Caco-2 (cell line): ENCODE measurements at regions not wholly inside any gene's neighbourhood (a gene's known extent, or its start where the extent isn't known, plus 50 kb on each side); places are given as distances from the start of the nearest gene placed in this dataset.
"Not testable (repeated sequence)": the region's sequence is repeated elsewhere in the genome, so short reads cannot be mapped to it uniquely, and the experiment has no call there.

Experiments
- BruUV-seq: library from RNA; stranded (reverse); fragments of 400-500 nt; replicated peaks from 2 replicates; lab custom pipeline; 2021; lab: Mats Ljungman, UMichigan
- CTCF ChIA-PET: fragments of 300-600 bp; sonication (Branson Sonifier 250); formaldehyde crosslinking; loops from one replicate; lab custom pipeline; 2022; ENCODE audit warnings: antibody characterized with exemption; lab: Charles Lee
- POLR2A ChIA-PET: fragments of 300-600 bp; sonication (Branson Sonifier 250); formaldehyde crosslinking; loops from one replicate; lab custom pipeline; 2022; ENCODE audit warnings: antibody characterized with exemption; lab: Charles Lee
- DNase-seq, 2 experiments: peaks; one replicate each; pipeline versions ENCODE4 v3.0.0 to v3.0.0-alpha.2; 2020 to 2022
- H3K27me3 ChIP-seq: replicated peaks from 2 replicates; pipeline ENCODE4 v1.6.0; 2011; ENCODE audit warnings: low read length; ENCODE audit not compliant: control insufficient read depth, insufficient read depth
- H3K36me3 ChIP-seq: 2 replicates; pipeline ENCODE4 v1.5.1; 2011; ENCODE audit warnings: low read length; ENCODE audit not compliant: control insufficient read depth, insufficient read depth
- H3K4me1 ChIP-seq: fragments of 250-450 bp; sonication (Bioruptor Pico); 2 replicates; pipeline ENCODE4 v1.5.1; 2020; ENCODE audit warnings: mild to moderate bottlenecking
- H3K4me3 ChIP-seq: 2 replicates; pipeline ENCODE4 v1.5.1; 2011; ENCODE audit warnings: low read depth, mild to moderate bottlenecking, control low read depth, low read length
- H3K9me3 ChIP-seq: fragments of 250-450 bp; sonication (Bioruptor Pico); 2 replicates; pipeline ENCODE4 v1.5.1; 2020; ENCODE audit warnings: mild to moderate bottlenecking, moderate library complexity
- H3K27ac Mint-ChIP-seq: one replicate; pipeline ENCODE4 v1.8.0; 2022; ENCODE audit warnings: mixed read lengths; ENCODE audit not compliant: unreplicated experiment
- H3K27me3 Mint-ChIP-seq: one replicate; pipeline ENCODE4 v1.8.0; 2022; ENCODE audit warnings: mixed read lengths; ENCODE audit not compliant: insufficient read depth, unreplicated experiment
- H3K36me3 Mint-ChIP-seq: one replicate; pipeline ENCODE4 v1.8.0; 2022; ENCODE audit warnings: mild to moderate bottlenecking, mixed read lengths; ENCODE audit not compliant: insufficient read depth, unreplicated experiment
- H3K4me1 Mint-ChIP-seq: one replicate; pipeline ENCODE4 v1.8.0; 2022; ENCODE audit warnings: low read depth, mixed read lengths; ENCODE audit not compliant: unreplicated experiment
- H3K4me3 Mint-ChIP-seq: one replicate; pipeline ENCODE4 v1.8.0; 2022; ENCODE audit warnings: mild to moderate bottlenecking, moderate library complexity, mixed read lengths; ENCODE audit not compliant: unreplicated experiment
- H3K9me3 Mint-ChIP-seq: one replicate; pipeline ENCODE4 v1.8.0; 2022; ENCODE audit warnings: mixed read lengths; ENCODE audit not compliant: unreplicated experiment
- intact Hi-C: fragments of 100-400 bp; cut with micrococcal nuclease; formaldehyde crosslinking; loops from one replicate; pipeline ENCODE4 v1.10.0; 2022; ENCODE audit not compliant: unreplicated experiment
- TF ChIP-seq, protein P1 (sequence below), 2 experiments: fragments of 200-600 bp in 1 of 2; IDR thresholded peaks; 1 replicate in 1 of 2; 2 replicates in 1 of 2; pipeline versions ENCODE4 v1.5.1 to v1.8.0; 2011 to 2022; ENCODE audit warnings: antibody characterized with exemption in 1 of 2, control low read depth in 1 of 2, inconsistent platforms in 1 of 2, low read depth in 1 of 2, low read length in 1 of 2, mild to moderate bottlenecking in 1 of 2, moderate library complexity in 1 of 2; ENCODE audit not compliant: insufficient read depth in 1 of 2, severe bottlenecking in 1 of 2, unreplicated experiment in 1 of 2

DNA sequence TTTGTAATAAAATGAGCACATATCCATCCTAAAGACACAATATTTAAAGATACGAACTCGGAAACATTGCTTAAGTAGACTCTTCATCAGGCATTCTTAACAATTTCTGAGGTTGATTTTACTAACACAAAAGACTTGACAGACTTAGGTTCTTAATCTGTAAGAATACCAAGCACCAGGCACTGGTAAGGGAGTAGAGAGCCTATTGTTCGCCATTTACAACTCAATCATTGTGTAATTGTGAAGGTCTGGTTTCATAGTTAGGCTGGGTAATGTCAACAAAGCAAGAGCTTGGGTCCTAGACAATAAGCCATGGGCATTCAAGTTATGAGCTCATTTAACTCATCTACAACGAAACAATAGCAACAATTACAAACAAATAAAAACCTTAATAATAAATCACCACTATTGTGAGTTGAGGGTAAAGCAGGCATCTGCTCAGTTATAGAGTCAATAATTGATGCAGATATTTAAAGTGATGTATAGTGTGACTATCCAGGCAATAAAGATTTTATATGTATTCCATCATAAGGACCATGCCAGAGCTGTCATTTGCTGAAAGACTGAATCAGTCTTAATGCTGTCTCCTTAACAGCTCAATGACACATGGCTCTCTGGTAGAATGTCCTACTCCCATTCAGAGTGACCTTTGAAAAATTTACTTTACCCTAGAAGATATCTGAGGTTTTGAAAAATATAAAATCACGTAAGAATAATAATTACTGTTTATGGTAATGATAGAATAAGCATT is 664.0 kb upstream of the PCDH7 start:
- H3K4me3 ChIP-seq, result no peak overlapping the region
- no peaks in the 10 kb centered on the region for H3K36me3 Mint-ChIP-seq
- no peaks in the 10 kb centered on the region for H3K9me3 ChIP-seq
- no peaks in the 10 kb centered on the region for H3K4me1 ChIP-seq
- H3K4me1 Mint-ChIP-seq, result no peaks in the 10 kb centered on the region
- BruUV-seq, result no TSS peak
- no peak overlapping the region for H3K27ac Mint-ChIP-seq
- DNase-seq, result no peak
- ChIA-PET CTCF (no interaction called here), POLR2A (no interaction called here)
- H3K27me3 Mint-ChIP-seq, result peaks cover 5% of the 10 kb centered on the region
- intact Hi-C loops, result no loop called here
- H3K9me3 Mint-ChIP-seq, result no peaks in the 10 kb centered on the region
- TF ChIP-seq, protein P1, sequence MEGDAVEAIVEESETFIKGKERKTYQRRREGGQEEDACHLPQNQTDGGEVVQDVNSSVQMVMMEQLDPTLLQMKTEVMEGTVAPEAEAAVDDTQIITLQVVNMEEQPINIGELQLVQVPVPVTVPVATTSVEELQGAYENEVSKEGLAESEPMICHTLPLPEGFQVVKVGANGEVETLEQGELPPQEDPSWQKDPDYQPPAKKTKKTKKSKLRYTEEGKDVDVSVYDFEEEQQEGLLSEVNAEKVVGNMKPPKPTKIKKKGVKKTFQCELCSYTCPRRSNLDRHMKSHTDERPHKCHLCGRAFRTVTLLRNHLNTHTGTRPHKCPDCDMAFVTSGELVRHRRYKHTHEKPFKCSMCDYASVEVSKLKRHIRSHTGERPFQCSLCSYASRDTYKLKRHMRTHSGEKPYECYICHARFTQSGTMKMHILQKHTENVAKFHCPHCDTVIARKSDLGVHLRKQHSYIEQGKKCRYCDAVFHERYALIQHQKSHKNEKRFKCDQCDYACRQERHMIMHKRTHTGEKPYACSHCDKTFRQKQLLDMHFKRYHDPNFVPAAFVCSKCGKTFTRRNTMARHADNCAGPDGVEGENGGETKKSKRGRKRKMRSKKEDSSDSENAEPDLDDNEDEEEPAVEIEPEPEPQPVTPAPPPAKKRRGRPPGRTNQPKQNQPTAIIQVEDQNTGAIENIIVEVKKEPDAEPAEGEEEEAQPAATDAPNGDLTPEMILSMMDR (IDR thresholded peaks at IDR 0.05; ENCODE audit: insufficient read depth in 1 of 2, low read depth in 1 of 2, low read length in 1 of 2, severe bottlenecking in 1 of 2, unreplicated experiment in 1 of 2), result no peak
- H3K27me3 ChIP-seq, result no peaks in the 10 kb centered on the region
- H3K36me3 ChIP-seq, result no peaks in the 10 kb centered on the region
- no peak overlapping the region for H3K4me3 Mint-ChIP-seq

DNA sequence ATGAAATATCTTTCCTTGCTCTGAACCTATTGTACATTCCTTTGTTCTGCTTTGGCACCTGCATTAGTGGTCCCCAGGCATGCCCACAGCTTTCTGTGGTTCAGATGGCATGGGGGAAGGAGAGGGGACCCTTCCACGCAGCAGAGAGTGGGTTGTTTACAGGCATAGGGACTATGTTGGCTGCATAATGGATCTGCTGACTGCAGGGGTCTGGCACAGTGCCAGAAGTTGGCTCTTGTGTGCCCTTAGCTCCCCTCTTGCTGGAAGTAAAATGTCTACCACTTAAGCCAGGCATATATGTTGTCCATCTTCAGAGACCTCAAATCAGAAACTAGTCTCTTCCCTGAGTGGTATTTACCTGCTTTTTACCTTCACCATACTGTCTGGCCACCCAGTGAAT is 651.9 kb upstream of the PCDH7 start:
- Histone ChIP-seq H3K4me3 (no peak overlapping the region), H3K9me3 (no peaks in the 10 kb centered on the region), H3K27me3 (no peaks in the 10 kb centered on the region), H3K36me3 (no peaks in the 10 kb centered on the region), H3K4me1 (no peaks in the 10 kb centered on the region)
- no peak for DNase-seq
- Mint-ChIP-seq H3K4me1 (no peaks in the 10 kb centered on the region), H3K27ac (no peak overlapping the region), H3K27me3 (peaks cover 7% of the 10 kb centered on the region), H3K36me3 (no peaks in the 10 kb centered on the region), H3K9me3 (no peaks in the 10 kb centered on the region), H3K4me3 (no peak overlapping the region)
- intact Hi-C loops, result no loop called here
- BruUV-seq, result no TSS peak
- TF ChIP-seq, protein P1 (IDR thresholded peaks at IDR 0.05; ENCODE audit: insufficient read depth in 1 of 2, low read depth in 1 of 2, low read length in 1 of 2, severe bottlenecking in 1 of 2, unreplicated experiment in 1 of 2), result no peak
- ChIA-PET CTCF (no interaction called here), POLR2A (no interaction called here)

DNA sequence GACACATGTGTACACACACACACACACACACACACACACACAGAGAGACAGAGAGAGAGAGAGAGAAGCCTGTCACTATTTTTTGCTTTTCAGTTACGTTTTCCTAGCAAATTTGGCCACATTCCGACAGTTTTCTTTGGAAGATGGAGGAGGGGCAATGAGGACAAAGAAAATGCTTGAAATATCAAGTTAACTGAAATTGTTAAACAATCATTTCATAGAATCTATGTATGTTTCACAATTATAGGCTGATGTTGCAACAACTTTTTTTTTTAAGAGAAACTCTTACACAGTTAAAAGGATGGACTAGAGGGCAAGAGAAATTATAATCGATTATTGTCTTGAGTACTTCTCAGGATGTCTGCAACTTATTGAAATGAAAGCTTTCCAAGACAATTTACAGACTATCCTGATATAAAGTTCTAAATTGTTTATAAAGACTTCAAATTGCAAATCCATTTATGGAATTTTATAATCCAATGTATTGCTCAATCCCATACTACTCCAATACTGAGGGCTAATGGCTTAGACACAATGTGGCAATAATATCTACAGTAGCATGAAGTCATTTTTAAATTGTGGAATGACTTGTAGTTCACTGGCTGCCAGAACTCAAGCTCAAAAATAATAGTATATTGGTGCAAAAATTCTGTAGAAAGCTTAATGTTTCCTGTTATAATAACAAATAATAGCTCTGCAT is 647.0 kb upstream of the PCDH7 start:
- POLR2A ChIA-PET, result no interaction called here
- H3K27ac Mint-ChIP-seq, result no peak overlapping the region
- H3K9me3 Mint-ChIP-seq, result no peaks in the 10 kb centered on the region
- Histone ChIP-seq H3K27me3 (no peaks in the 10 kb centered on the region), H3K36me3 (no peaks in the 10 kb centered on the region), H3K4me3 (no peak overlapping the region), H3K9me3 (no peaks in the 10 kb centered on the region), H3K4me1 (no peaks in the 10 kb centered on the region)
- no peaks in the 10 kb centered on the region for H3K36me3 Mint-ChIP-seq
- DNase-seq, result no peak
- H3K4me1 Mint-ChIP-seq, result no peaks in the 10 kb centered on the region
- TF ChIP-seq, protein P1 (IDR thresholded peaks at IDR 0.05; ENCODE audit: insufficient read depth in 1 of 2, low read depth in 1 of 2, low read length in 1 of 2, severe bottlenecking in 1 of 2, unreplicated experiment in 1 of 2), result no peak
- H3K27me3 Mint-ChIP-seq, result peaks cover 5% of the 10 kb centered on the region
- no peak overlapping the region for H3K4me3 Mint-ChIP-seq
- BruUV-seq, result no TSS peak
- CTCF ChIA-PET, result no interaction called here
- intact Hi-C loops, result no loop called here

DNA sequence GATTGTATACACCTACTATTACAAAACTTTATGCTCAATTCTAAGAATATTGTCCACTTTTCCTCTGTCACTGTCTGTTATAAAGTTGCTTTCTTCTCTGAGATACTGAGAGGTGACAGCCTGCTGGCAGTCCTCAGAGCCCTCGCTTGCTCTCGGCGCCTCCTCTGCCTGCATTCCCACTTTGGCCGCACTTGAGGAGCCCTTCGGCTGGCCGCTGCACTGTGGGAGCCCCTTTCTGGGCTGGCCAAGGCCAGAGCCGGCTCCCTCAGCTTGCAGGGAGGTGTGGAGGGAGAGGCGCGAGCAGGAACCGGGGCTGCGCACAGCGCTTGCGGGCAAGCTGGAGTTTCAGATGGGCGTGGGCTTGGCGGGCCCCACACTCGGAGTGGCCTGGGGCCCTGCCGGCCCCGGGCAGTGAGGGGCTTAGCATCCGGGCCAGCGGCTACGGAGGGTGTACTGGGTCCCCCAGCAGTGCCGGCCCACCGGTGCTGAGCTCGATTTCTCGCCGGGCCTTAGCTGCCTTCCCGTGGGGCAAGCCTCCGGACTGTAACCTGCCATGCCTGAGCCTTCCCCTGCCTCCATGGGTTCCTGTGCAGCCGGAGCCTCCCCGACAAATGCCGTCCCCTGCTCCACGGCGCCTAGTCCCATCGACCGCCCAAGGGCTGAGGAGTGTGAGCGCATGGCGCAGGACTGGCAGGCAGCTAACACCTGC is 627.6 kb upstream of the PCDH7 start:
- H3K27ac Mint-ChIP-seq, POLR2A ChIA-PET, H3K9me3 Mint-ChIP-seq, intact Hi-C loops, CTCF ChIA-PET, H3K4me1 ChIP-seq, H3K4me1 Mint-ChIP-seq, H3K36me3 ChIP-seq, H3K36me3 Mint-ChIP-seq, H3K27me3 ChIP-seq, H3K27me3 Mint-ChIP-seq, H3K9me3 ChIP-seq, H3K4me3 Mint-ChIP-seq, DNase-seq, H3K4me3 ChIP-seq, BruUV-seq: not testable (repeated sequence)
